K562 (cell line): ENCODE measurements at regions not wholly inside any gene's neighbourhood (a gene's known extent, or its start where the extent isn't known, plus 50 kb on each side); places are given as distances from the start of the nearest gene placed in this dataset.

Source experiments
- ARID2 ChIP-seq: fragments of 450-650 bp; IDR thresholded peaks from 2 replicates; pipeline ENCODE4 v1.6.1; 2017; ENCODE audit warnings: antibody characterized with exemption, mild to moderate bottlenecking
- CEBPB ChIP-seq: fragments of 450-650 bp; IDR thresholded peaks from 2 replicates; pipeline ENCODE4 v1.6.1; 2016; ENCODE audit warnings: missing genetic modification characterization, missing compliant biosample characterization
- IRF2 ChIP-seq: sonication (generic); formaldehyde crosslinking; IDR thresholded peaks from 2 replicates; pipeline ENCODE4 v1.8.1; 2022; ENCODE audit warnings: mild to moderate bottlenecking, missing genetic modification reagents
- MAFK ChIP-seq: IDR thresholded peaks from 2 replicates; pipeline ENCODE4 v1.6.1; 2011; ENCODE audit warnings: low read length, improper control_type of control experiment
- MYC ChIP-seq, 2 experiments: fragments of 250-450 bp in 1 of 2; sonication (Bioruptor Pico) in 1 of 2; IDR thresholded peaks; 2 replicates each; pipeline versions ENCODE4 v1.5.1 to v1.6.1; 2012 to 2021; ENCODE audit warnings: low read depth in 2 of 2, borderline replicate concordance in 1 of 2, improper control_type of control experiment in 1 of 2, low read length in 1 of 2, mild to moderate bottlenecking in 1 of 2, moderate library complexity in 1 of 2
- TRIM24 ChIP-seq, 2 experiments: fragments of 450-650 bp; IDR thresholded peaks; 2 replicates each; pipeline ENCODE4 v1.6.1; 2016
- ZNF324 ChIP-seq: fragments of 250-450 bp; sonication (Bioruptor Pico); IDR thresholded peaks from 2 replicates; pipeline ENCODE4 v1.4.0; 2020; ENCODE audit warnings: mild to moderate bottlenecking

GRCh38 chr10:20620981-20621380, 276.1 kb downstream of the NEBL start:
- TF ChIP-seq MAFK = no peak
- no peak for TF ChIP-seq MYC (IDR thresholded peaks at IDR 0.05; ENCODE audit: low read depth, low read length)
- TF ChIP-seq MYC (CRISPR knock-in tag; IDR thresholded peaks at IDR 0.05; ENCODE audit: borderline replicate concordance, low read depth) = no peak
- no peak for TF ChIP-seq IRF2 (CRISPR knock-in tag)
- TF ChIP-seq ZNF324 (CRISPR knock-in tag) = no peak
- TF ChIP-seq CEBPB (tag) = no peak
- TF ChIP-seq TRIM24 (IDR thresholded peaks at IDR 0.05) = no peak
- TF ChIP-seq ARID2 = no peak
